Ovary (tissue), 7 donors: ENCODE measurements at regions not wholly inside any gene's neighbourhood (a gene's known extent, or its start where the extent isn't known, plus 50 kb on each side); places are given as distances from the start of the nearest gene placed in this dataset.

Source experiments
- DNase-seq, 5 donors: peaks; one replicate each; pipeline ENCODE4 v3.0.0-alpha.2; 2019 to 2020
- H3K27ac ChIP-seq, 2 donors: fragments of 200-600 bp; one replicate each; pipeline versions ENCODE4 v1.5.1 to v1.8.0; 2019 to 2022
- H3K27me3 ChIP-seq: fragments of 200-600 bp; one replicate; pipeline ENCODE4 v1.8.0; 2022
- H3K36me3 ChIP-seq: fragments of 200-600 bp; sonication (generic); one replicate; pipeline ENCODE4 v1.5.1; 2019
- H3K4me1 ChIP-seq: one replicate; pipeline ENCODE4 v1.8.1; 2013; ENCODE audit warnings: mild to moderate bottlenecking, moderate library complexity; ENCODE audit not compliant: insufficient read depth
- H3K4me3 ChIP-seq: fragments of 200-600 bp; sonication (generic); one replicate; pipeline ENCODE4 v1.5.1; 2017
- H3K9me3 ChIP-seq, 2 donors: fragments of 200-600 bp in 1 of 2; sonication (generic) in 1 of 2; one replicate each; pipeline versions ENCODE4 v1.5.1 to v1.8.1; 2013 to 2019; ENCODE audit warnings: mild to moderate bottlenecking in 1 of 2, moderate library complexity in 1 of 2
- CTCF ChIP-seq, 3 donors: fragments of 450-650 bp in 2 of 3; fragments of 200-600 bp in 1 of 3; IDR thresholded peaks; one replicate each; pipeline versions ENCODE4 v1.5.1 to v1.8.0; 2016 to 2022; ENCODE audit warnings: antibody characterized with exemption in 3 of 3, mild to moderate bottlenecking in 1 of 3
- EP300 ChIP-seq: sonication (generic); formaldehyde crosslinking; IDR thresholded peaks from one replicate; pipeline ENCODE4 v1.6.1; 2017; ENCODE audit warnings: antibody characterized with exemption
- POLR2A ChIP-seq: fragments of 450-650 bp; IDR thresholded peaks from one replicate; pipeline ENCODE4 v1.6.1; 2017; ENCODE audit warnings: antibody characterized with exemption, mild to moderate bottlenecking, moderate library complexity
- WGBS, 3 donors: extraction: QIAGEN DNeasy Blood & Tissue Kit in 1 of 3; methylation state at CpG; one replicate each; pipeline versions ENCODE4 v1.1.5 to v1.1.7; 2013 to 2017; 5-methylcytosine and 5-hydroxymethylcytosine counted together
- intact Hi-C, 4 donors: fragments of 100-400 bp; cut with DNase I; formaldehyde crosslinking; loops; one replicate each; pipeline versions ENCODE4 v1.11.0 to v1.15.1; 2022 to 2023
- donor health status: DM: no; HTN: no; CAD: no; lungs with moderate emphysema.
- donor health status: DM: no; HTN: no; CAD: no.
- donor health status: Bipolar disorder and iron deficiency.
- donor health status: DM: no; HTN: no; CAD: no.
- donor health status: DM: yes; HTN: yes; CAD: no.

GRCh38 chr6:9482030-9482738, 932.7 kb downstream of the TFAP2A start:
- Histone ChIP-seq H3K4me1 (no peaks in the 10 kb centered on the region), H3K4me3 (no peak overlapping the region), H3K27ac (no peak overlapping the region), H3K36me3 (no peaks in the 10 kb centered on the region), H3K27me3 (no peaks in the 10 kb centered on the region), H3K9me3 (no peaks in the 10 kb centered on the region)
- WGBS, 3 donors = 60 to 65% (median 61%) methylated on average over 5 of the region's 5 CpGs
- intact Hi-C loops = no loop called here
- no peak for DNase-seq
- TF ChIP-seq CTCF (IDR thresholded peaks at IDR 0.05) (no peak), POLR2A (no peak), EP300 (no peak)

GRCh38 chr6:9481292-9482029, 933.4 kb downstream of the TFAP2A start:
- Histone ChIP-seq H3K27me3 (no peaks in the 10 kb centered on the region), H3K4me3 (no peak overlapping the region), H3K27ac (no peak overlapping the region), H3K9me3 (no peaks in the 10 kb centered on the region), H3K4me1 (no peaks in the 10 kb centered on the region), H3K36me3 (no peaks in the 10 kb centered on the region)
- 45 to 55% (median 47%) methylated on average over 7 of the region's 7 CpGs for WGBS, 3 donors
- no peak for TF ChIP-seq POLR2A
- TF ChIP-seq CTCF (IDR thresholded peaks at IDR 0.05) = no peak
- intact Hi-C loops = no loop called here
- no peak for DNase-seq

GRCh38 chr6:9468277-9468676, 946.6 kb downstream of the TFAP2A start:
- WGBS, 3 donors = 61 to 68% (median 64%) methylated on average over 3 of the region's 3 CpGs
- Histone ChIP-seq H3K27me3 (no peaks in the 10 kb centered on the region), H3K9me3 (no peaks in the 10 kb centered on the region), H3K27ac (no peak overlapping the region), H3K4me1 (no peaks in the 10 kb centered on the region), H3K36me3 (no peaks in the 10 kb centered on the region), H3K4me3 (no peak overlapping the region)
- intact Hi-C loops = no loop called here
- DNase-seq = no peak
- no peak for TF ChIP-seq POLR2A
- TF ChIP-seq EP300 = no peak
- TF ChIP-seq CTCF (IDR thresholded peaks at IDR 0.05) = no peak

GRCh38 chr6:9467741-9468140, 947.1 kb downstream of the TFAP2A start:
- no peak for TF ChIP-seq POLR2A
- no peak for TF ChIP-seq EP300
- no peak for TF ChIP-seq CTCF (IDR thresholded peaks at IDR 0.05)
- Histone ChIP-seq H3K9me3 (no peaks in the 10 kb centered on the region), H3K36me3 (no peaks in the 10 kb centered on the region), H3K27ac (no peak overlapping the region), H3K4me3 (no peak overlapping the region), H3K27me3 (no peaks in the 10 kb centered on the region), H3K4me1 (no peaks in the 10 kb centered on the region)
- intact Hi-C loops = no loop called here
- WGBS, 3 donors = 77 to 82% (median 79%) methylated on average over 3 of the region's 3 CpGs
- DNase-seq = no peak
